NAMALWA (cell line): ENCODE measurements at regions not wholly inside any gene's neighbourhood (a gene's known extent, or its start where the extent isn't known, plus 50 kb on each side); places are given as distances from the start of the nearest gene placed in this dataset.
"Not testable (repeated sequence)": the region's sequence is repeated elsewhere in the genome, so short reads cannot be mapped to it uniquely, and the experiment has no call there.

Experiments
- DNase-seq: peaks from one replicate; pipeline ENCODE4 v3.0.0-alpha.2; 2015; ENCODE audit warnings: low spot score

DNA sequence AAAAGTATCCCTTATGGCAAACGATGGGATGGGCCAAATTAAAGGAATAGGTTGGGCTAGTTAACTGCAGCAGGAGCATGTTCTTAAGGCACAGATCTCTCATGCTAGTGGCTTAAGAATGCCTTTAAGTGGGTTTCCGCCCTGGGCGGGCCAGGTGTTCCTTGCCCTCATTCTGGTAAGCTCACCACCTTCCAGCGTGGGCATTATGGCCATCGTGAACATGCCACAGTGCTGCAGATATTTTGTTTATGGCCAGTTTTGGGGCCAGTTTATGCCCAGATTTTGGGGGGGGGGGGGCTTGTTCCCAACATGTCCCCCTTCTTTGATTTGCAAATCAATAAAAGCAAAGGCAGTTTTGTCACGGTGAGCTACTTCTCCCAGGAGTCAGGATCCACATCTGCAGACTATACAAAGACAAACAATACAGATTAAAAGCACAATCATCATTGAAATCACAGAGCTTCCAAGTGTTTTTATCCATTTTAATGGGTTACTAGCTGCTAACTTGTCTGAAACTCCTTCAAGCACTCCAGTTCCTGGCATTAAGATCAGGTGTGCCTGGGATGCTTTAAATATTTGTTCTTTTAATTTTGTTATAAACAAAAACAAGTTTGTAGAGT, 563.3 kb upstream of the MBL2 start:
- not testable (repeated sequence) for DNase-seq

DNA sequence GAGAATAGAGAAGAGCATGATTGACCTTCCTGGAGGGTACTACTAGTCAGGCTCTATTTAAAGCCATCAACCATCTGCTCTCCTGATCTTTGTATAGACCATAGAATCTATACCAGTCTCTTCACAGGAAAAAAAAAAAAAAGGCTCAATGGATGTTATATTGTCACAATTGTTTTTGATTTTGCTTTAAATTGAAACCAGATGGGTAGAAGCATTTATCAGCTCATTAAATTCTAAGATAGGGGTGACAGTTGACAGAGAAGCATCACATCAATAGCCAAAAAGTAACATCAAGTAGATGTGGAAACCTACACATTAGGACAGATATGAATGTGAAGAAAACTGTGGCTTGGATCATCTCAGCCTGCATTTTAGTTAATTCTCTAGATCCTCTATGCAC, 558.9 kb upstream of the MBL2 start:
- DNase-seq: no peak

DNA sequence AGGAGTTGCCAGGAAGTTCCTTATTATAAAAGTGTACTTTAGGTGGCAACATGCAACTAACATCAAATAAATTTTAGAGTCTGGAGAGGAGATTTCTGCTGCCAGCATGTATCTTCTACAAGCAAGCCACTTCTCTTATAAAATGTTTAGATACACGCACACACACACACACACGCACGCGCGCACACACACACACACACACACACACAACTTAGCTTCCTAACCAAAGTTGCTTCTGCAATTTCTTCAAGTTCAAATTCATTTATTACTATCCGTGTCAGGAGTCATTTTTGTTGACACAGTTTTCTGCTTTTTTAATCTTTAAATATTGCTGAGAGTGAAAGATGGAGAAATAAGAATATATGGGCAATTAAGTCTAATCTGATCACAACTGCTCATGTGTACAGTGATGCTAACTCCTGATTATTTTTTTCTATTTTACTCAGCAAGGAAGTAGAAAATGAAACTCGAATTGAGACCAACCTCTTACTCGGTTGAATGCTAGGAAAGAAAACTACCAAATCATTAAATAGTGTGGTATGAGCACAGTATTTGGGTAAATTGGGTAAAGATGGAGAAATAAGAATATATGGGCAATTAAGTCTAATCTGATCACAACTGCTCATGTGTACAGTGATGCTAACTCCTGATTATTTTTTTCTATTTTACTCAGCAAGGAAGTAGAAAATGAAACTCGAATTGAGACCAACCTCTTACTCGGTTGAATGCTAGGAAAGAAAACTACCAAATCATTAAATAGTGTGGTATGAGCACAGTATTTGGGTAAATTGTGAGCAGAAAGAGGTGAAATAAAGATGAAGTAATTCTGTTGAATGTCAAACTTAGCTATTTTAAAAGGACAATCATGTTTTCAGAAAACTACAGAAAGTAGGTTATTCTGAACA, 554.1 kb upstream of the MBL2 start:
- DNase-seq: not testable (repeated sequence)

DNA sequence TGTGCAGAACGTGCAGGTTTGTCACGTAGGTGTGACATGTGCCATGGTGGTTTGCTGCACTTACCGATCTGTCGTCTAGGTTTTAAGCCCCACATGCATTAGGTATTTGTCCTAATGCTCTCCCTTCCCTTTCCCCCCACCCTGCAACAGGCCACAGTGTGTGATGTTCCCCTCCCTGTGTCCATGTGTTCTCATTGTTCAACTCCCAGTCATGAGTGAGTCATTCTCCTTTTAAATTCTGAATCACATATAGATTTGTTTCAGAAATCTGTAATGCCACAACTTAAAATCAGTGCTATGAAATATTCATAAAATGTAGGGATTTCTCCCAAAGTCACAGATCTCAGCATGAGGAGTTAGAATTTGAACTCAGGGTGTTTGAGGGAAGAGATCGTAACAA, 552.5 kb upstream of the MBL2 start:
- DNase-seq: no peak

DNA sequence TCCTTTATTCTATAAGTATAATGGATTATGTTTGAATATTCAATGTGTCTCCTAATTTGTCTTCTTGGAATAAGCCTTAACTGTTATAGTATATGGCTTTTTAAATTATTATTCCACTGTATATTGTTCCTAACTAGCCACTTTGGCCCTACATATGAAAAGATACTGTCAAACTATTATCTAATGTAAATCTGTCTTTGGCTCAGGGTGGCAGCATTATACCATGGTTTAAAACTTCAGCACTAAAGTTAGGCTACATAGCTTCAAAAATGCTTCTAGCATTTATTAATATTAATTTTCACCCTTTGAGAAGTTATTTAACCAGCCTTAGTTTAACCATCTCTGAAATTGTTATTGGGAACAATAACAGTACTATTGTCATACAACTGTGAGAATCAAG, 543.1 kb upstream of the MBL2 start:
- no peak for DNase-seq

DNA sequence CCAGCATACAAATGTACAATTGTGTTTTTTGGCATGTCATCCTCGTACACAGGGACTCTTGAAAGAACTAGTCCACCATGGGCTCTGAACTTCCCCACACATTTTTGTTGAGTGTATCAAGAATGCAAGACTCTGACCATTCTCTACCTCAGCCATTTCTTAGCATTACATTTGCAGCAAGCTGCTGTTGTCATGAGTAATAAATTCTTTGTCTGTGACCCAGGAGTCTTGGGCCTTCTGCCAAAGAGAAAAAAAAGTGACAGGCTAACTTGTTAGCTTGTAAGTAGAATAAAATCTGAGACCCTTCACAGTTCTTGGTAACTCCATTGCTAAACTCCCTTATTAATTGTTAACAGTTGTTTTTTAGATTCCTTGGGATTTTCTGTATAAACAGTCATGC, 542.3 kb upstream of the MBL2 start:
- no peak for DNase-seq

DNA sequence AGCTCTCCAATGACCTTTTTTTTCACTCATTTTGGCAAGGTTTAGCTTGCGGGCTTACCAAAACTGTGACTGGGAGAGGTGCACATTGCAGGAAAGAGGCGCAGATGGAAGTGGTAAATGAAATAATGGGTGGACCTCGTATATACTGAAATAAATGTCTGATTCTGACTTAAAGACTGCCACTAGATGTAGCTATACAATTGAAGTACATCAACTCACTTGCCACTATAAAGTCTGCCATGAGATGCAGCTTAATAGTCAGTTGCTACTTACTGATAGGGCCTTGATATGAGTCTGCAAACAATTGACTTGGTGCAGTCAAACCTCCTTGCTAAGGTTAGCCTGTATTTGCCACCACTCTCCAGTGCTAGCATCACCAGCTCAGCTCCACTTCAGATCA, 525.9 kb upstream of the MBL2 start:
- no peak for DNase-seq

DNA sequence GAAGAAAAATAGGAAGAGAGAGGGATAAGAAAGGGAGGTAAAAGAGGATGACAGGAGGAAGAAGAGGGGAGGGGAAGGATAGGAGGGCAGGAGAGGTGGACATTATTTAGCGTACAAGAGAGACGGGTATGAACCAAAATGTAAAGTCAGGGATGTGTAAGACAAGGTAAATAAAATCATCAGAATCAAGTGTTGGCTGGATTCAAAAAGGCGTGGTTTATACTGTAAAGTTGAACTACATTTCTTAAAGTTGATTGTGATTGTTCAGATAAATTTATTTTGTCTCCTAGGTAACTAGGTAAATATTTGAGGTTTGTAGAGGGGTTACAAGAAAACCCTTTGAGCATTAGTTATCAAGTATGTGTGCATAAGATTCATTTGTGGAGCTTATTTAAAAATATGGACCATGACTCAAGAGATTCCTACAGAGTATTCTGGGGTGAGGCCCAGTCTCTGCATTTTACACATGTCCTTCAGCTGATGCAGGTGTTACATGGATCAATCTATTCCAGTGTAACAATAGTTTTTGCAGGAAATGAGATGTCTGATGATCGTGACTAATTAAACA, 512.1 kb upstream of the MBL2 start:
- no peak for DNase-seq

DNA sequence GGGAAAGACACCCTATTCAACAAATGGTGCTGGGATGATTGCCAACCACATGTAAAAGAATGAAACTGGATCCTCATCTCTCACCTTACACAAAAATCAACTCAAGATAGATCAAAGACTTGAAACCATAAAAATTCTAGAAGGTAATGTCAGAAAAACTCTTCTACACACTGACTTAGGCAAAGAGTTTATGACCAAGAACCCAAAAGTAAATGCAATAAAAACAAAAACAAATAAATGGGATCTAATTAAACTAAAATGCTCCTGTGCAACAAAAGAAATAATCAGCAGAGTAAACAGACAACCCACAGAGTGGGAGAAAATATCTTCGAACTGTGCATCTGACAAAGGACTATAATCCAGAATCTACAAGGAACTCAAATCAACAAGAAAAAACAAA, 504.2 kb upstream of the MBL2 start:
- DNase-seq: no peak

DNA sequence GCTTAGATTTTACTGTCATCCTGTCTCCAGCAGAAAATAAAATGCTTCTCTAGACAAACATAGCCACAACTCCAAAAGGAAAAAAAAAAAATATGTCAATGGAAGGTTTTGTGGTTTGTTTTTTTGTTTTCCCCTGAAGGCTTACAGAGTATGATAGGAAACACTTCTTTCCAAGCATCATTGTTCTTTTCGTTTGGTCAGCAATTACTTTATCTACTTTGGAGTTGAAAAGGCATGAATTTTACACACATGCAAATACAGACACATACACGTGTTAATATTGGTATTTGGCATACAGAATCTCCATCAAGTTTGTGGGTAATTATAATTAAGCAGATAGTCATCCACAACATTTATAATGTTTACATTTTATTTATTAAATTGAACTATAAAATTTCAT, 496.9 kb upstream of the MBL2 start:
- no peak for DNase-seq

DNA sequence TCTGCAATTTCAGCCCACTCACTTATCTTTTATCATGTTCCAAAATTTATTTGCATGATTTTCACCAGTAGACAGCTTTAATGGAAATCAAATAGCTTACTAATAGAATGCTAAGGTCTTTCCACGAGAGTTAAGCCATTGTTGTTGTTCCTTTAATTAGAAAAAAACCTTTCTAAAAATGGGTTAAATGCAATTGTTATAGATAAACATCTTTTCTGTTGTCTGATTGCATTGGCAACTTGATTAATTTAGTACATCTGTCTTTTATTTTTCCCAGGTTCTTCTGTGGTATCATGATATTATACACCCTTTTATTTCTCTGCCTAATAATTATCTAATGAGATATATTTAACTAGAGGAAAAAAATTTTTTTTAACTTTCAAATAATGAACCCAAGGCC, 487.6 kb upstream of the MBL2 start:
- DNase-seq: no peak

DNA sequence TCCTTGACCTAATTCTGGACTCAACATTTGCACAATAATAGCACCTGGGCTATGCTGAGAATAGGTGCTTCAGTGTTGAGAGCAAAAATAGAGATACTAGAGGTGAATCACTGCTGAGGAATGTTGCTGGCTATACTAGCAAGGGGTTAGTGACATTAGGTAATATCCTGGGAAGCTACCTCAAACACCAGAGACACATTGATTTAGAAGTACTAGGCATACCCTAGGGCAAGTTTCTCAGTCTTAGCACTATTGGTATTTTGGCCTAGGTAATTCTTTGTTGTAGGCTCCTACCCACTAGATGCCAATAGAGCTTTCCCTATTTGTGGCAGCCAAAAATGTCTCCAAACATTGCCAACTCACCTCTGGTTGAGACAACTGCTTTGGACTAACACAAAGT, 484.0 kb upstream of the MBL2 start:
- DNase-seq: no peak

DNA sequence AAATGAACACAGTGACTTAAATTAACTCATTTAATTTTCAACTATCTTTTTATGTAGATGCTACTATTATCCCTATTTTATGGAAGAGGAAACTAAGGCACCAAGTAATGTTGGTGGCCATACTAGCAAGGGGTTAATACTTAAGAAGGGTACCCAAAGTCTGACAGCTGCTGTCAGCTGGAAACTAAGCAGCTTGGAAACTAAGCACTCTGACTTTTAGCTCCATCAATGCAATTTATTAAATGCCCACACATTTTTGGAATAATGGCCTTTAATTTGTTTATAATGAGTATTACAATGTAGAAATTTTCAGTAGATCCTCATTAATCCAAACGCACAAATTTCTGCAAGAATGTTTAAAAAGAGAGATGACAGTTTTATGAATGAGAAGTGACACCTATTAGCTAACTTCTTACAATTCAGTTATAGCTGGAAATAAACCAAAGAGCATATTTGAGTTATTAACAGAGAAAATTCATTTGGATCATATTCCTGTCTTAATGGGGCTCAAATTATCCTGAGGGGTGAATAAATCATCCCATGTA, 483.1 kb upstream of the MBL2 start:
- no peak for DNase-seq

DNA sequence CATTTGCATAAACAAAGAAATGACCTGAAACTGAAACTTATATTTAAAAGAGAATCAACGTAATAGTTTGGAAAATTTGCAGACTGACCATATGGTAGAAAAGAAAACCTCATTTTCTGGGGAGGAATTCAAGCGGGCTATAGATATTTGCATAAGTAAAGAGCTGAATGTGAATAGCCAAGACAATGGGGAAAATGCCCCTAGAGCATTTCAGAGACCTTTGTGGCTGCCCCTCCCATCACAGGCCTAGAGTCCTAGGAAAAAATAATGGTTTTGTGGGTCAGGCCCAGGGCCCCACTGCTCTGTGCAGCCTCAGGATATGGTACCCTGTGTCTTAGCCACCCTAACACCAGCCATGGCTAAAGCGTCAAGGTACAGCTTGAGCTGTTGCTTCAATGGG, 480.6 kb upstream of the MBL2 start:
- DNase-seq: no peak

DNA sequence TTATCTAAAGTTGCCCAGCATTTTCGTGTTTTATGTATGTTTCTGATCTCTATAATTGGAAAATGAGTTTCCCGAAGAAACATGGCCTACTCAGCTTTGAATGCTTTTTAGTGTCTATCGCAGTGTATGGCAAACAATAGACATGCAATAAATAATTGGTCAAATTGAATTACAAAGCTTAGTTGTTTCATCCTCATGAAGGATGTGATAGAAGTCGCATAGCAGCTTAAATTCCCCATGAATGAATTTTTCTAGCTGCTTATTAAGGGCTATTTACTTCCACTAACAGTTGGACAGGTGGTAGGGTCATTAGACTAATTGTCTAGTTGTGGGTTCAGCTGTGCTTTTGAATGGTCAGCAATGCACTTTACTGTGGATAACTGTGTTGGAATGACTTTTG, 467.3 kb upstream of the MBL2 start:
- no peak for DNase-seq

DNA sequence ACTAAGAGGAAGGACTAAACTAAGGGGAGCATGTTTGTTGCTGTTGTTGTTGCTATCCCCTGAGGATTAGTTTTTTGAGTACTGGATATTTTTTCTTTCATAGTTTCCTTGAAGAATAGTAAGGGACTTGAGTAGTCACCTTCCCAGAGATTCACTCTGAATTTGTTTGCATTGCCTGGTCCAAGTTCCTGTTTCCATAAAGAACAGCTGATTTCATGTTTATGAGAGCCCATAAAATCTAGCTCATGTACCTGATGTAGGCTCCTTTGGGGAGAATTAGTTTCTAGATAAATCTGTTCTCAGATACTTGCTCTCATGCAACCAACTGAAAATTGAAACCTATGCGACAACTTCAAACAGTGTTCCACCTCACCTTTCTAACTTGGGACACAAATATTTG, 464.4 kb upstream of the MBL2 start:
- no peak for DNase-seq

DNA sequence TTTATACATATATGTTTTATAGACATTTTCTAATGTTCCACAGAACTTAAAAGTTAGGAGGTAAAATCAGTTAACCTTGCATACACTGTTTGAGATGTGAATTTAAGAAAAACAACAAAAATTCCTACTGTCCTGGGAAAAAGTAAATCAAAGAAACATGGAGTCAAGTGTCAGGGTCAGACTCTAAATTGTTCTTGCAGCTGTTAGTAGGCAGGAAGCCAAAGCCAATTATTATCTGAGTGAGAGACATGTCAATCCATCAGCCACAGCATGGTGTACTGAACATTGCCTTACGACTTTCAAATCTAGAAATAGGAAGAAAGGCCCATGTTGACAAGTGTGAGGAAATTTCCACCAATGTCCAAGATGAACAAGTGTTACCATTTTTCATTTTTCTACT, 461.2 kb upstream of the MBL2 start:
- DNase-seq: no peak

DNA sequence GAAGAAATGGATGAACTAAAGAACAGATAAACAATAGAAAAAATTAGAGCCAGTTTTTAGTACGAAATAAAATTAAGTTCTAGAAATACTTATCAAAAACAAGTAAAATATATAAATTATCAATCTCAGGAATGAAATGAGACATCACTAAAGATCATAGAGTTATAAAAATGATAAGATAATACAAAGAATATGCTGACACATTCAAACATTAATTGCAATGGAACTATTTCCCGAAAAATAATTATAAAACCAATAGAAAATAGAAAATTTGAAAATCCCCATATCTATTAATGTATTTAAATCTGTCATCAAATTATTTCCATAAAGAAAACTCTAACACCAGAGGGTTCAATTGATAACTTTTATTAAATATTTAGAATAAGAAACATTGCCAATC, 458.1 kb upstream of the MBL2 start:
- DNase-seq: no peak

DNA sequence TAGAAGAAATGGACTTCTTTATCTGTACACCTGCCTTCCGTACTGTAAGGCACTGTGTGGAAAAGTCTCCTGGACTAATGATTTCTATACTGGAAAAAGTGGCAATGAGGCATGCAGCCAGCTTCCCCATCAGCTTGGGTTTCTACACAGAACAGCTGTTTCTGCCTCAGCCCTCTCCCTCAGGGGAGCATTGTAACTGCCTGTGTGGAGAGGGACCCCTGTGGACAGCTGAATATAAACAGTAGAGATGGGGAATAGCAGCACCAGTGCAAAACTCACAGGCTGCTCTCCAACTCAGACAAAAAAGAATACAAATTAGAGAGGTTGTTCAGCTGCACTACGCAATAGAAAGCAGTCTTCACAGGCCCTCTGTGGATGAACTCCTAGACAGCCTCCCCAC, 451.3 kb upstream of the MBL2 start:
- no peak for DNase-seq

DNA sequence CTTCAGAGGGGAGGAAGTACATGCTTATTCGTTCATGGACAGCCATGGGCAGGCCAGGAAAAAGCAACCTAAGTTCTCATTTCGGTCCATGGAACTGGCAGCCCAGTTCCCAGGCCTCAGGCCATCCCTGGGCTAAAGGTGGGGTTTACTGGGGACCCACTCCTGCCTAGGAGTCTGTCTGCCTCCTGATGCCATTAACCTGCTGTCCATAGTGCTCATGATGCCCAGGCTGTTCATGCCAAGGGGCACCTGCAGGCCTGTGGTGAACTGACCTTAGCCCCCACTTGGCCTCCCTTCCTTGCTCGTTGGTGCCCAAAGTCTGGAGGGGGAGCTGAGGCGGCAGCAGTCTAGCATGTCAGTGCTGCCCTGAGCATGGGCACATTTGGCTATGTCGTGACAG, 450.2 kb upstream of the MBL2 start:
- DNase-seq: no peak

DNA sequence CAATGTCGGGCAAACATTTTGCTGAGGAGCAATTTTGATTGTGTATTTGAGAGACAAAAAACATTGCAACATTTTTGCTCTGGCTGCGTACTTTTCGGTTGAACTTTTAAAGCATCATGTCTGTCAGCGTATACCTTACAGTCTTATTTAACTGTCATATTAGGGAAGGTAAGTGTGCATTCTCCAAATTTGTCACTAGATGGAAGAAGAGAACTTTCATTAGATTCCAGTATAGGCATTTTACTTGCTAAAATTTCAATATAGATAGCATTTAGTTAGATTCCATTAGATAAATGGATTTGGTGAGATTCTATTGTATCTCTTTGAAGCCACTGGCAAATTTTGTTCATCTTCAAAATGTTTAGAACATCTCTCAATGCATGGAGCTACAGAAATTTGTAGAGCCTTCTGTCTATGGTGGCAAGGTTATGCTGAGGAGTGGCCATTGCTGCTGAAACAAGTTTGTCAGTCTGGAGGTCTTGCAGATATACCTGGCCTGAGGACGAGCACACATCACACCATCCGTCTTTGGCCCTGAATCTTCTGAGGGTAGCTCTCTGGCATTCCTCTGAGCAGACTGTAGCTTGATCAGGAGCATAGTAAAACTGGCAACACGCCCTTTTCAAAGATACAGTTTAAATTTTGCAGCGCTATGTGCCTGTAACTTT, 437.5 kb upstream of the MBL2 start:
- DNase-seq: peak; percentile 30

DNA sequence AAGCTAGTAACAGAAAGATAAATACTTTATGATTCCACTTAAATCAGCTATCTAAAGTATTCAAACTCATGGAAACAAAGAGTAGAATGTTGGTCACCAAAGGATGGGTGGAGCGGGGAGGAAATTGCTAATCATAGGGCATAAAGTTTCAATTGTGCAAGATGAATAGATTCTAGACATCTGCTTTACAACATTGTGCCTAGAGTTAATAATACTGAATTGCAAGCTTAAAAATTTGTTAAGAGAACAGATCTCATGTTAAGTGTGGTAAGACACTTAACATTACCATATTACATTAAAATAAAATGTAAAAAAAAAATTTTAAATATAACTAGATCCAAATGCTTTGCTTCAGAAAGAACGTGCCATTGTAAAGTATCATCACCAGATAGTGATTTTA, 411.1 kb upstream of the MBL2 start:
- DNase-seq: no peak

DNA sequence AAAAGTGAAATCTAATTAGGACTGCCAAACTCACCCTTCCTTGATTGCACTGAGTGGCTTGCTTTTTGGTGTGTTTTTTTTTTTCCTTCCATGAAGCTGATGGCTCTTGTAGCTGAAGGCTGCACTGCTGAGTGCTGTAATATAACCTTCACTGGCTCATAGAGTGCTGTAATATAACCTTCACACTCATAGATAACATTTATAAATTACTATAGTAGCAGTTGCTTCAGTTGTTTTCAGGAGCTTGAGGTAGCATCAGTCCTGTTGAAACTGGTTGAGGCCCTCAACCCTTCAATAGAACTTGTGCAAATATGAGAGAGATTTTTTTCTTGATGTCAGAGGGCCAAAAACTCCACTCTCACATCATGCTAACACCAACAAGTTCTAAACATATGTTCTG, 404.9 kb upstream of the MBL2 start:
- DNase-seq: no peak
